ENCODE measurements at regions not wholly inside any gene's neighbourhood (a gene's known extent, or its start where the extent isn't known, plus 50 kb on each side); places are given as distances from the start of the nearest gene placed in this dataset.

DNA sequence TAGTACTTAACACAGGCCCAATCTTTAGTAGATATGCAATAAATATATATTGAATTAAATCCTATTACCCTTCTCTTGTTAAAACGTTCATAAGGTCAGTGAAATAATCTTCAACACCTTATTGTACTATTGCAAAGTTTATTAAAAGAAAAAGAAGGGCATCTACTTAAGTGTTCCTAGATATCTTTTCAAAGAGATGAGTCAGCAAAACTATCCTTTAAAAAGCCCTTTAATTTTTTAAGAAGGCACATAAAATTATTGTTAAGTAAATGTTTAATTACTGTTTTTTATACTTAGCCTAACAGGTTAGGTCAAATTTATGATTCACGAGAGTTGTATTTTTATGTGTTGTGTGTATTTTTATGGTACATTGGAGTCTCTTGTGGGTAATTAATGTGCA is 77.3 kb upstream of the PPP1R2C start:
- TF ChIP-seq EZH2 (IDR thresholded peaks at IDR 0.05) (no peak), POLR2AphosphoS5 (IDR thresholded peaks at IDR 0.05; ENCODE audit: borderline replicate concordance, low read depth, low read length) (no peak), FOXP2 (optimal IDR thresholded peaks at IDR 0.05; ENCODE audit: control extremely low read depth, extremely low read length, insufficient read depth) (no peak)

All from SK-N-MC (cell line).